ENCODE measurements at regions not wholly inside any gene's neighbourhood (a gene's known extent, or its start where the extent isn't known, plus 50 kb on each side); places are given as distances from the start of the nearest gene placed in this dataset.

- DNase-seq (ENCODE audit: low read depth) = peak; percentile 92
Measured at GRCh38 chr10:78944723-78945312, 123.9 kb upstream of the ZMIZ1 start.

- no peak for DNase-seq (ENCODE audit: low read depth)
Measured at GRCh38 chr10:78945838-78946237, 122.9 kb upstream of the ZMIZ1 start.

GRCh38 chr10:78947226-78947625, 121.5 kb upstream of the ZMIZ1 start:
- no peak for DNase-seq (ENCODE audit: low read depth)

GRCh38 chr10:78947733-78948132, 121.0 kb upstream of the ZMIZ1 start:
- no peak for DNase-seq (ENCODE audit: low read depth)

GRCh38 chr10:78948621-78949030, 120.1 kb upstream of the ZMIZ1 start:
- no peak for DNase-seq (ENCODE audit: low read depth)

- DNase-seq (ENCODE audit: low read depth) = no peak
Measured at GRCh38 chr10:78950656-78951587, 117.8 kb upstream of the ZMIZ1 start.

- DNase-seq (ENCODE audit: low read depth) = no peak
Measured at GRCh38 chr10:78952030-78952429, 116.7 kb upstream of the ZMIZ1 start.

GRCh38 chr10:78952686-78953085, 116.1 kb upstream of the ZMIZ1 start:
- no peak for DNase-seq (ENCODE audit: low read depth)

GRCh38 chr10:78953113-78953798, 115.5 kb upstream of the ZMIZ1 start:
- no peak for DNase-seq (ENCODE audit: low read depth)

- DNase-seq (ENCODE audit: low read depth) = no peak
Measured at GRCh38 chr10:78953799-78954297, 114.9 kb upstream of the ZMIZ1 start.

GRCh38 chr10:78954689-78955088, 114.1 kb upstream of the ZMIZ1 start:
- no peak for DNase-seq (ENCODE audit: low read depth)

GRCh38 chr10:78955206-78955605, 113.6 kb upstream of the ZMIZ1 start:
- DNase-seq (ENCODE audit: low read depth) = no peak

- no peak for DNase-seq (ENCODE audit: low read depth)
Measured at GRCh38 chr10:78956391-78956790, 112.4 kb upstream of the ZMIZ1 start.

- no peak for DNase-seq (ENCODE audit: low read depth)
Measured at GRCh38 chr10:78957471-78958039, 111.2 kb upstream of the ZMIZ1 start.

GRCh38 chr10:78959217-78959923, 109.4 kb upstream of the ZMIZ1 start:
- DNase-seq (ENCODE audit: low read depth) = no peak

GRCh38 chr10:78959924-78960285, 108.9 kb upstream of the ZMIZ1 start:
- no peak for DNase-seq (ENCODE audit: low read depth)

- peak; percentile 81 for DNase-seq (ENCODE audit: low read depth)
Measured at GRCh38 chr10:78960316-78960800, 108.4 kb upstream of the ZMIZ1 start.

- DNase-seq (ENCODE audit: low read depth) = no peak
Measured at GRCh38 chr10:78961760-78962159, 107.0 kb upstream of the ZMIZ1 start.

- DNase-seq (ENCODE audit: low read depth) = no peak
Measured at GRCh38 chr10:78963074-78964034, 105.4 kb upstream of the ZMIZ1 start.

GRCh38 chr10:78964274-78964951, 104.4 kb upstream of the ZMIZ1 start:
- no peak for DNase-seq (ENCODE audit: low read depth)

Data from non-pigmented ciliary epithelial cell (primary cell).